RPMI7951 (cell line): ENCODE measurements at regions not wholly inside any gene's neighbourhood (a gene's known extent, or its start where the extent isn't known, plus 50 kb on each side); places are given as distances from the start of the nearest gene placed in this dataset.
"Not testable (repeated sequence)": the region's sequence is repeated elsewhere in the genome, so short reads cannot be mapped to it uniquely, and the experiment has no call there.

Source experiments
- DNase-seq: peaks from one replicate; pipeline ENCODE4 v3.0.0-alpha.2; 2012; ENCODE audit warnings: low read depth

DNA sequence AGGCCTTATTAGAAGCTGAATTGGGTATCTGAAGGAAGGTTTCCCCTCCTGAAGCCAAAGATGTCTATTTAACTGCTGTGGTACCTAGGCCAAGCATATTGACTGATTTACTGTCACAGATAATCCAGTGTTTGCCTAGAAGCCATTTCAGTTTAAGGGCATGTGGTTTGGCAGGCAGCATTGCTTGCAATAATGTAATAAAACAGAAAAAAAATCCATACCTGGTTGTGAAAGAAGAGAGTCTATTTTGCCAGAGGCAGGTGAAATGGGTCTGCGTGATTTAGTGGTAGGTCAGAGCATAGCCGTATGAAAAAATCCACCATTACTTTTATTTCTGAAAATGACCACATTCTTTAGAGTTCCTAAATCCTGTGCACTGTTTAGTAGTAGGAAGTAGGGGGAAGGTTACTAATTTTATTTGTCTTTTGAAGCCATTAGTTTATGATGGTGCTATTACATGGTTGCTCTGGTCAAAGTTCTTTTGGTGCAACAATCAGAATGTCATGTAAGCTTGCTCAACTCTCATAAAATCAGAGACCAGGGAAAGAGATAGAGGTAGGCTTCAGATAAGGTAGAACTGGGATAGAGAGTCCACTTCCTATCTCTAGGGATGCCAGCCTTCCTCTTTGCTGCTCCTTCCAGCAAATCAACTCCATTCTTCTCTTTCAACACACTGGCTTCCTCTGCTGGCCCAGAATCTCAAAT is 343.4 kb downstream of the GPD2 start:
- DNase-seq: no peak

DNA sequence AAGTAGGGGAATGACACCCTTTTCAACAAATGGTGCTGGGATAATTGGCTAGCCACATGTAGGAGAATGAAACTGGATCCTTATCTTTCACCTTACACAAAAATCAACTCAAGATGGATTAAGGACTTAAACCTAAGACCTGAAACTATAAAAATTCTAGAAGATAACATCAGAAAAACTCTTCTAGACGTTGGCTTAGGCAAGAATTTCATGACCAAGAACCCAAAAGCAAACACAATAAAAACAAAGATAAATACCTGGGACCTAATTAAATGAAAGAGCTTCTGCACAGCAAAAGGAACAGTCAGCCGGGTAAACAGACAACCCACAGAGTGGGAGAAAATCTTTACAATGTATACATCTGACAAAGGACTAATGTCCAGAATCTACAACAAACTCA is 345.5 kb downstream of the GPD2 start:
- DNase-seq: not testable (repeated sequence)

DNA sequence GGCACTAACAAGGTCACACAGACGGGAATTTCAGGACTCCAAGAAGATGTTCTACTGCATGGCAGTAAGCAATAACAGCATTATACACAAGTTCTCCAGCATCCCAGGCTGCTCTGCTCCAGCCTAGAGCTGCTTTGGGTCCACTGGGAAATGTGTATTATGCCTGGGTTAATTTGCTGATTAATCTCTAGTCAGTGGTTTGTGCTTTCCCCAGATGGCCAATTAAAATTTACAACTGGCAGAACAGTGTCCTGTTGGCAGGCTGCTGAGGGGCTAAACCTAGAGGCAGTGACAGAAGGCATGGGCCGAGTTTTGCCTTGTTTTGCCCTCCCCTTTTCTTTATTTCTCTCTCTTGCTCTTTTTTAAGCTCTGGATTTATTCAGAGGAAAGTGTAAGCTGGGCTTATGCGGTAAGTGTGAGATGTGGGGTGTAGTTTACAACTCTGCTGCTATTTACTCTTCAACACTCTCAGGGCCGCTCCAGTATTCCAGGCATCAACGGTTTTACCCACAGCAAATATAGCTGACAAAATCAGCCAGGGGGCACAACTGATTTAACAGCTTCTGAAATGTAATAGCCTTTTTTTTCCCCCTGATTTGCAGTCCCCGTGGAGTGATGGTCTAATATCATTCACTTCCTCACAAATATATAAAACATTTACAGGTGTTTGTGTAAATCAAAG is 348.0 kb downstream of the GPD2 start:
- no peak for DNase-seq

DNA sequence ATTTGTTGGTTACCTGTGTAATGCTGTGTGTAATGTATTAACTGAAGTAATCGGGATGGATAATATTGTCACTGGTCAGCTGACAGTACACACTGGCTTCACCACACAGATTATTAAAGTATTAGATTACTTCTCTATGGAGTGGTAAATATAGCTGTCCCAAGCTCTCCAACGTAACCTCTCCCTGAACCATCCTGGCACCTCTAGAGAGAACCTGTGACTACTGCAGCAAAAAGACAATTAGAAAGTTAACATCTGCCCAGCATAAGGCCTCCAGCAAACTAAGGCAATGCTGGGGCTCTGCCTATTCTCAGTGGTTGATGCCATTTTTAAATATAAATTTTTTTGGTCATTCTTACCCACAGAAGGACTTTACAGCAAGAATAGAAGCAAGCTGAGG is 351.3 kb downstream of the GPD2 start:
- DNase-seq: no peak

DNA sequence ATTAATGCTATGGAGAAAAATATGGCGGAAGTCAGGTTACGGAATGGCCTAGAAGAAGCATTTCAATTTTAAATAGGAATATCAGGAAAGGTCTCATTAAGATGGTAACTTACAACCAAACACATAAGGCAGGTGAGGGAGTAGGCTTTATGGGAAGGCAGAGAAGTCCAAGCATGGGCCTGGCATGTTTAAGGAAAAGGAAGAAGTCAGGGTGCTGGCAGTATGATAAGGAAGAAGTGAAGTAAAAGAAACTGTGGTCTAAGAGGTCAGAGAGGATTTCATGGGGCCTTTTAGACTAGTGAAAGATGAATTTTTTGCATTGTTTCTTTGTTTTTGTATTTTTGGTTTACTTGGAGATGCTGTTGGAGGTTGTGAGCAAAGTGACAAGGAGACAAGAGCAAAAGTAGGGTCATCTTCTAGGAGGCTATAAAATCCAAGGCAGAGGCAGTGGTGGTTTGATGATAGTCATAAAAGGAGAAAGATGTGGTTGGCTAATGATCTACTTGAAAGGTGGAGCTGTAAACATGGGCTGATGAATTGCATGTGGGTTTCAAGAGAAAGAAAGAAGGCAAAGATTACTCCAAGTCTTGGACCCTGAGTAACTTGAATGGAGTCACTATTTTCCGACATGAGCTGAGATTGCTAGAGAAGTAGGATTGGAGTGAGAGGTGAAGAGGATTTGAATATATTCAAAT is 354.3 kb downstream of the GPD2 start:
- no peak for DNase-seq

DNA sequence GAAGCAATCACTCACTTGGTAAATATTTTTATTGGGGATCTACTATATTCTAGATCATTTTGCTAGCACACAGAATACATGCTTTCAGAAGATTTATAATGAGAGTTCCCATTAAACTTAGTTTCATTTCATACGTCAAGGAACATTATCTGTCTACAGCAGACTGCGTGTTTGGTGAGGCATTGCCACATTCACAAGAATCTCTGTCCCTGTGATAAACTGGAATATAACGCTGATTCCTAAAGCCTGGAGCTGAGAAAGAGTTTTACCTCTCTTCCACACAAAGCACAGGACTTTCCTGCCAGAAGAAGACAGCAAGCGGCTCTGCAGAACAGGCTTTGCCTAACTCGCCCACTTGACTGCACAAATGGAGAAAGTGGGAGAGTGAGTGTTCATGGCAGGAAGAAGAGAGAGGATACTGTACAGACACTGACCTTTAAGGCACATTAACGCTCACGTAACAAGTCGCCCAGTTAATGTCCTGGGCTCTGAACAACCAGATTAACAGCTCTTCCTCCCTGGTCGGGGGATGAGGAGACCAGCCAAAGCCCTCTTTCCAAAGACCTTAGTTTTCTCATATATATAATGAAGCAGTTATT is 356.2 kb downstream of the GPD2 start:
- DNase-seq: no peak

DNA sequence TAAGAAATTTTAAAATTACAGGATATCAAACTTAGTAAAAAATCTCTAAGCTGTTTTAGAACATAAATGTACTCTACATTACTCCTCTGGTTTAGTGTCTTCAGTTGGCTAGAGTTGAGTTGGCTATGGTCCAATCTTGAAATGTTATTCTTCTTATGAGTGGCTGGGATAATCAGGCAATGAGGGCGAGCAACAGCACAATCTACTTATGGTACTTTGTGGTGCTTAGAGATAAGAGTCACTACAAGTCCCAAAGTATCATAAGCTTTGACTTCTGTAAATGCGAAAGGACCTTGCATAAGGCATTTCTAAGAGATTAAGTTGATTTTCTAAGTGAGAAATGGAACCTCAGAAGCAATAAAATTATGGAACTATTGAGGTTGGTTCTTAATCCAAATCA is 361.7 kb downstream of the GPD2 start:
- no peak for DNase-seq

DNA sequence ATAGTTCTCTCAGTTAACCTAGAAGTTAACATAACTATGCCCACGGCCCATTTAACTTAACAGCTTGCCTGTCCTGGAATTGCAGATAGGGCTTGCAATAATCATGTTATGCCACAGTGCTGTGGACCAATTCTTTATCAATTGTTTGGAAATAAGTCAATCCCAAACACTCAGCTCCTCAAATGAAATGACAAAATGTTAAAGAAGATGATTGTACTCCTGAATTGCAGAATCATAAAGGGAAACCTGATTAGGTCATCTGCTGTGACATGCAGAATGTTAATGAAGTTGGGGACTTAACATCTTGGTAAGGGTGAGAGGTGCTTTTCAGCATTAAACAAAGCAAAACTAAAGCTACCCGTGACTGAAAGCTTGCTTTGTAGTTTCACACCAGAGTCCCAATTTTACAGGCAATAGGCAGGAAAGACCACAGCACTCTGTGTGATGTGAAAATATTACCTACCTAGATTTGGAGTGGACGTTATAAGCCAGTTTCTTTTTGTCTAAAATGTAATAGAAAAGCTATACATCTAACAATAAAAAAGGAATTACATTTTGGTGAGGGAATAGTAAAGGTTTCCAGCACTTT is 364.0 kb downstream of the GPD2 start:
- DNase-seq: peak; percentile 4

DNA sequence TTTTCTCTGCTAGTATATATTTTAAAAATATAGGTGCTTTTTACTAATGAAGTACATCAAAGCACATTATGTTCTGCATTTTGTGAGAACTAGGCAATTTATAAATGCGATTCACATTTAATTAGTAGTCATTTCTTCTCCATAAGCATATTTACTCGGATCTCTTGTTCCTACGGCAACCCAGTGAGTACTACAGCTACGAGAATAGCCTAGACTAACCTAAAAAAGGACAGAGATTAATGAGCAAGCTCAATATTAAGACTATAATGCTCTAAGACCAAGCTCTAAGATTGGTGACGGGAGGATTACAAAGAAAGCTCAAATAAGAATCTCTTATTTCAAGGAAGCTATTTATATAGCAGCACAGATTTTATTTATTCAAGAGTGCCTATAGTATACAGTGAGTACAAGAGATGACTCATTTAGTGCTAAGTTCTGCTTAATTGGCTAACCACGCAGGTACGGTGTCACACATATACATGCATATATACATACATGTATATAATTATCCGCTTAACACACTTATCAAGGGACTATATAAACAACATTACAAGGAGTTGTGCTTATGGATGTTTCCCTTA is 364.7 kb downstream of the GPD2 start:
- peak; percentile 5 for DNase-seq

DNA sequence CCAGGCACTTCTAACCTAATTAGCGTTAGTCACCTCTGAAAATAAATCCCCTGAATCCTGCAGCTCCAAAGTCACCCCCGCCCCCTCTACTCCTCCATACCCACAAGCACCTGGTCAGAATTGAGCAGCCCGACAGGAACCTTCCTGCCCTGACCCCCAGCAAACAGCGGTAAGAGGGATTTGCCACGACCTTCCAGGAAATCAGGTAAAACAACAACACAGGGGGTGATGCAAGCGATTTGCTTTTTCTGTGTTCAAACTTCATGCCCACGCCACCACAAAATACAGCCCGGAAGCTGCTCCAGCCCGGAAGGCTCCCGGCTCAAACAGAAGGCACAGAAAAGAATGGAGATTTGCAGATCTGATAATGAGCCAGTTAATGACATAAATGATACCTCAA is 367.1 kb downstream of the GPD2 start:
- DNase-seq: peak; percentile 7

DNA sequence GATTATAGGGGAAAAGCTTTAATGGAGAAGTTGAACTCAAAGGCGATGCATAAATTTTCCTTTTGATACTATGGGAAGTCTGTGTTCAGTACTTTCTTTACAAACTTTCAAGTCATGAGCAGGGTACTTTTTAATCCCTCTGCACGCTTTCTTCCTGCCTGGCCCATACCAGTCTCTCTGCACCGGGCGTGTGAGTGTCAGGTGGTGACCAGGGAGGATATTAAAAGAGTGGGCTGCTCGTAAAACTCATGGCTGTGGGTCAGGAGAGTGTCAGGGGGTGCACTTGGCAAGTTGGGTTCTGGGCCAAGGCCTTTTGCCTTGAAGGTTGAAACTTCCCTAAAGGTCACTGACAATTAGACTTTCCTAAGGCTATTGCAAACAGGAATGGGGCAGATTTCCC is 367.8 kb downstream of the GPD2 start:
- DNase-seq: no peak

DNA sequence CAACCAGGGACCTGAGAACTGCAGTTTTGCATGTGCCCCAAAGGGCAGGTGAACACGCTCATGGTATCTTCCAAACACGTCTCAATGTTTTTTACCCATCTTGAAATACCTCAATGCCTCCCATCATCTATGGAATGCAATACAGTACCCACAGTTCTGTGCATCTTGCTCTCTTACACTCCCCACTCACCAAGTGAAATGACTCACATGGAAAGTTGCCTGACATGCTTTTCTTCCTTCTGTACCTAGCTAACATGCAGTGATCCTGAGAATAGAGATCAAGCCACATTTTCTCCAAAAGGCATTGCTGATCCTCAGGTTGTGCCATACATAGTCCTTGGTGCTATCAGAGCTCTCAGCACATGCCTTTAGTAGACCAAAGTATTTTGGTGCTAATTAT is 373.9 kb downstream of the GPD2 start:
- DNase-seq: no peak

DNA sequence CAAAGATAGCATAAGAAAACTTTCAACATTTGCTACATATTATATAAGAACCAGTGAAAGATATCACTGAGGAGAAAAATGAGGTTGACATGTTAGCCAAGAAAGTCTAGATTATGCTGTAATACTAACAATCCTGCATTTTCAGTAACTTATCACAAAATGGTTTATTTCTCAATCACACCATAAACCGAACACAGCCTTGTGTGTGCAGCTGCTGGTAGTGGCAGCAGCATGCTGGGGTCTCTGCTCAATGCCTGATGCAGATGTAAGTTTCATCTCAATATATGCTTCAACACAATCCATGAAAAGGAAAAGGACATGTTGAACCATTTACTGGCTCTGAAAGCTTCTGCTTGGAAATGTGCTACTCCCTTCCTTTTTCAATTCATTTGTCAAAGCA is 376.3 kb downstream of the GPD2 start:
- no peak for DNase-seq

DNA sequence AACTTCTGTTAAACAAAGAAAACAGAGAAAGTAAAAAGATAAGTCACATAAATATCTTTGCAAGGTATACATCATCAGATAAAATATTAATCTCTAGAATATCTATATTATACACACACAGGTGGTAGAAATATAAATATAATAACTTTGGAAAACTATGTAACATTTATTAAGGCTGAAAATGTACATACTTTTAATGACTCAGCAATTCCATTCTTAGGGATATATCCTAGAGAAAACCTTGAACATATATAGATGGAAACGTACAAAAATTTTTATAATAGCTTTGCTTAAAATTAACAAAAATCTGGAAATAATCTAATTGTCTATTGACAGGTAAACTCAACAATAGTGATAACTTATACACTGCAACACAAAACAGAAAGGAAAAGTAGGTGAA is 381.3 kb downstream of the GPD2 start:
- DNase-seq: no peak

DNA sequence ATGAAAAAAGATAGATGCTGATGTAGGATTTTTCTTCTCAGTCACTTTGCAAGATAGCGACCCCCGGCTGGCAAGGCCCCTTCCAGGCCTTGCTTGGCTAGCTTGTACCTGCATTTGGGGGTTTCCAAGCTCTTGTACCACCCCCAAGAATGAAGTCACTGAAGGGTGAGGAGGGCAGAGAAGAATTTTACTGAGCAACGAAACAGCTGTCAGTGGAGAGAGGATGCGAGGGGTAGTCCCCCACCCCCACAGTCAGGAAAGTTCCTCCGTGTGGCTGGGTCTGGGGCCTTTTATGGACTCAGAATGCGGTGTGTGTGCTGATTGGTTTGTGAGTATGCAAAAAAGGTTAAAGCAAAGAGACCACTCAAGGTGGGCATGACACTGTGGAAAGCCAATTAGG is 382.0 kb downstream of the GPD2 start:
- no peak for DNase-seq

DNA sequence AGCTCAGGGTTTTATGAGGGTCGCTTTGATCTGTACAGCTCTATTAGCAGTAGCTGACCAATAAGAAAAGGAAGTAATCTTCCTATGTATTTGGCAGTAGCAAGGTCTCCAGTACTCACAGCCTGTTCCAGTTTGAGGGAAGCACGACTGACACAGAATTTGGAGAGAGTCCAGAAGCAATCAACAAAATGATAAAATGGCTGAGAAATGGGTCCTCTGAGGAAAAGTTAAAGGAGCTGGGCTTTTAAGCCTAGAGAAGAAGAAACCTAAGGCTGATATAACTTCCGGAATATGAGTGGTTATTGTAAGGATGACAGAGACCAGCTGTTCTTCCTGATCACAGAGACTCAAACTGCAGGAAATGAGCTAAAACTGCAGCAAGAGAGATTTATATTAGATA is 382.8 kb downstream of the GPD2 start:
- peak; percentile 11 for DNase-seq

DNA sequence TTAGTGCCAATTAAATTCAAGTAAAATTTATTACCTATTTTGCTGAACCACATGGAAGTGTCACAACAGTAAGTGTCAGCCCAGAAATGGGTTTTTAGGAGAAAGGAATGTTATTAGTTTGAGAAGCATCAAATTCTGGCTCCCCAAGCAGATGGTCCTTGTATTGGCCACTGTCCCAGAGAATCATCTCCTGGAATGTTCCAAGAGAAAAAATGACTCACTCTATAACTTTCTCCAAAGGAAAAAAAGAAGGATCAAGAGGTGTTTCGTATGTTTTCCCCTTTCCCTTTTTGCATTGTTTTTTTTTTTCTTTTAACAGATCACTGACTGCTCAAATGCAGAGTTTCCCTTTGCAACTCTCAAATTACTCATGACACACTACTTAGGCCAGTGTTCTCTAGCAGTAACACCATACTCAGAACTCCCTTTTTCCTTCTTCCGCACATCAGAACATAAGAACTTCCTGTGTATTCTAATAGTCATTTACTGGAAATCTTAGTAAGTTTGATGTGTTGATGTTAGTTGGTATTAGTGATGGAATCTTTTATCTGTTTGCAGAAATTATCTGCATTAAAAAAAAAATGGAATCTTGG is 390.3 kb downstream of the GPD2 start:
- DNase-seq: peak; percentile 58

DNA sequence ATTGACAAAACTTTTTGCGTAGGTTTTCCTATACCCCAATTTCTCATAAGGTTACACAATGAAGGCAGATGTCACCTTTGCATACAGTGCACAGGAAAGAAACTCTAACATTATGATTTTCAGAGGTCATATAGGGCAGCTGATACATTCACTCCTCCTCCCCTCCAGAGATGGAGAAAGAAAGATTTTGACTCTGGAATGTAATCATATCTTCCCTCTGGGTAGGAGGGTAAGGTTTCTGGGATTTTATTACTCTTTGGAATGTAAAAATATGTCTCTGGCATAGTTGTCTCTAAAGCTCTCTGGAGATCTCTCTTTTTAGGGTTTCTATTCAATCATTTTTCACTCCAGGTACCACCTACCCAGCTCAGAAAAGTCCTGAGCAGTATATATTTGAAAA is 398.3 kb downstream of the GPD2 start:
- DNase-seq: no peak

DNA sequence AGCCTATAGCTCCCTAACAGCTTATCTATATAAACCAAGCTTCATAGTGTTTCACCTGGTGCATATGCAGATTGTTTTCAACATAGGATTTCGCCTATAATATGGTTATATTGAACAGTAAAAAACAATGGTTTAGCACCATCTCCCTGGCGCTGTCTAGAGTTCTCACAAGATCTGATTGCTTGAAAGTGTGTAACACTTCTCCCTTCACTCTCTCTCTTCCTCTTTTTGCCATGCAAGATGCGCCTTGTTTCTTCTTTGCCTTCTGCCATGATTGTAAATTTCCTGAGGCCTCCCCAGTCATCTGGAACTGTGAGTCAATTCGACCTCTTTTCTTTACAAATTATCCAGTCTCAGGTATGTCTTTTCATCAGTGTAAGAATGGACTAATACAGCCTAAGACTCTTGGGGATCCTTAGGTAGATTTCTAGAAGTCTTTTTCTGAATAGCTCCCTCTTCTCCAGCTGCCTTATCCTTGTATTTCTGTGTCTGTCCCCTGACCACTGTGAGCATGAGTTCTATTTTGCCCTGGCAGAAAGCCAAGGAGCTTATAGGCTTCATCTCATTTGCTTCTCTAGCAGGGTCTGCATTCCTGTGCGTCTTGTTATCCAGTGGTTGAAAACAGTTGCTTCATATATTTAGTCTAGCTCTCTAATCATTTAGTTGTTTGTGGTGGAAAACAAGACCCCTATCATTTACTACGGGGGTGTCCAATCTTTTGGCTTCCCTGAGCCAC is 401.6 kb downstream of the GPD2 start:
- DNase-seq: no peak

DNA sequence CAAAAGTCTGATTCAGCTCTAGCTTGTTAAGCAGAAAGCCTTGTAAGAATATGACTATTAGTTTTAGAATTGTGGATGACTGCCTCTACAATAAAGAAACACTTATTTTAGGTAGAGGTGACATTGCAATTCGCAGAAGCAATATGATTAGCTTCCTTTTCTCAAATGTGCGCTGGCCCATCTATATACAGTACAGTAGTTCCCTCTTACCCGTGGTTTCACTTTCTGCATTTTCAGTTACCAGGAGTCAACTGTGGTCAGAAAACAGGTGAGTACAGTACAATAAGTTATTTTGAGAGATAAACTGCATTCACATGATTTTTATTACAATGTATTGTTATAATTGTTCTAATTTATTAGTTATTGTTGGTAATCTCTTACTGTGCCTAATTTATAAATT is 405.1 kb downstream of the GPD2 start:
- no peak for DNase-seq
